MCF 10A (cell line): ENCODE measurements at regions not wholly inside any gene's neighbourhood (a gene's known extent, or its start where the extent isn't known, plus 50 kb on each side); places are given as distances from the start of the nearest gene placed in this dataset.

Source experiments
- BruUV-seq: library from RNA; stranded (reverse); fragments of 400-500 nt; replicated peaks from 2 replicates; lab custom pipeline; 2021; lab: Mats Ljungman, UMichigan
- CTCF ChIA-PET: fragments of 300-600 bp; sonication (Branson Sonifier 250); formaldehyde crosslinking; extraction: SDS; loops from one replicate; lab custom pipeline; 2021; ENCODE audit warnings: antibody characterized with exemption, inconsistent platforms; lab: Yijun Ruan, JAX
- POLR2A ChIA-PET: fragments of 300-600, 350-650 bp; sonication (Branson Sonifier 250); formaldehyde crosslinking; extraction: SDS; loops from one replicate; lab custom pipeline; 2020; ENCODE audit warnings: antibody characterized with exemption, inconsistent platforms; lab: Yijun Ruan, JAX
- DNase-seq: peaks from one replicate; pipeline ENCODE4 v3.0.0-alpha.2; 2018; ENCODE audit not compliant: unreplicated experiment
- H3K27ac Mint-ChIP-seq: one replicate; pipeline ENCODE4 v1.8.0; 2022; ENCODE audit warnings: mild to moderate bottlenecking, low read depth, mixed read lengths; ENCODE audit not compliant: unreplicated experiment
- H3K27me3 Mint-ChIP-seq: one replicate; pipeline ENCODE4 v1.8.0; 2022; ENCODE audit warnings: mixed read lengths; ENCODE audit not compliant: insufficient read depth, unreplicated experiment
- H3K36me3 Mint-ChIP-seq: one replicate; pipeline ENCODE4 v1.8.0; 2022; ENCODE audit warnings: mild to moderate bottlenecking, moderate library complexity, mixed read lengths; ENCODE audit not compliant: insufficient read depth, unreplicated experiment
- H3K4me1 Mint-ChIP-seq: one replicate; pipeline ENCODE4 v1.8.0; 2022; ENCODE audit warnings: mixed read lengths; ENCODE audit not compliant: insufficient read depth, unreplicated experiment
- H3K4me3 Mint-ChIP-seq: one replicate; pipeline ENCODE4 v1.8.0; 2022; ENCODE audit warnings: mild to moderate bottlenecking, moderate library complexity, mixed read lengths; ENCODE audit not compliant: unreplicated experiment
- H3K9me3 Mint-ChIP-seq: one replicate; pipeline ENCODE4 v1.8.0; 2022; ENCODE audit warnings: mixed read lengths; ENCODE audit not compliant: unreplicated experiment
- CTCF ChIP-seq: fragments of 200-600 bp; IDR thresholded peaks from one replicate; pipeline ENCODE4 v1.8.0; 2022; ENCODE audit warnings: antibody characterized with exemption, mild to moderate bottlenecking; ENCODE audit not compliant: unreplicated experiment
- intact Hi-C: fragments of 100-400 bp; cut with micrococcal nuclease; formaldehyde crosslinking; loops from 2 replicates; pipeline ENCODE4 v1.14.1; 2022

- H3K9me3 Mint-ChIP-seq = no peaks in the 10 kb centered on the region
- TF ChIP-seq CTCF = no peak
- DNase-seq = no peak
- no peak overlapping the region for H3K4me3 Mint-ChIP-seq
- POLR2A ChIA-PET = no interaction called here
- no peaks in the 10 kb centered on the region for H3K27me3 Mint-ChIP-seq
- BruUV-seq = no TSS peak
- intact Hi-C loops = no loop called here
- CTCF ChIA-PET = no interaction called here
- no peak overlapping the region for H3K27ac Mint-ChIP-seq
- no peaks in the 10 kb centered on the region for H3K4me1 Mint-ChIP-seq
- H3K36me3 Mint-ChIP-seq = no peaks in the 10 kb centered on the region
Observed at GRCh38 chr6:3619800-3620199, 131.7 kb downstream of the PXDC1 start.

GRCh38 chr6:3619201-3619600 is 132.3 kb downstream of the PXDC1 start:
- H3K4me3 Mint-ChIP-seq = no peak overlapping the region
- BruUV-seq = no TSS peak
- H3K36me3 Mint-ChIP-seq = no peaks in the 10 kb centered on the region
- H3K4me1 Mint-ChIP-seq = no peaks in the 10 kb centered on the region
- no peaks in the 10 kb centered on the region for H3K27me3 Mint-ChIP-seq
- H3K9me3 Mint-ChIP-seq = no peaks in the 10 kb centered on the region
- TF ChIP-seq CTCF = no peak
- CTCF ChIA-PET = no interaction called here
- POLR2A ChIA-PET = no interaction called here
- DNase-seq = no peak
- intact Hi-C loops = no loop called here
- no peak overlapping the region for H3K27ac Mint-ChIP-seq

- TF ChIP-seq CTCF = no peak
- H3K27ac Mint-ChIP-seq = no peak overlapping the region
- no peaks in the 10 kb centered on the region for H3K4me1 Mint-ChIP-seq
- intact Hi-C loops = no loop called here
- H3K27me3 Mint-ChIP-seq = no peaks in the 10 kb centered on the region
- POLR2A ChIA-PET = no interaction called here
- H3K4me3 Mint-ChIP-seq = no peak overlapping the region
- no TSS peak for BruUV-seq
- no peak for DNase-seq
- no peaks in the 10 kb centered on the region for H3K9me3 Mint-ChIP-seq
- CTCF ChIA-PET = no interaction called here
- no peaks in the 10 kb centered on the region for H3K36me3 Mint-ChIP-seq
Observed at GRCh38 chr6:3618642-3619041, 132.9 kb downstream of the PXDC1 start.

GRCh38 chr6:3617681-3618311 is 133.7 kb downstream of the PXDC1 start:
- Mint-ChIP-seq H3K9me3 (no peaks in the 10 kb centered on the region), H3K36me3 (no peaks in the 10 kb centered on the region), H3K27ac (no peak overlapping the region), H3K27me3 (no peaks in the 10 kb centered on the region), H3K4me1 (peaks cover 3% of the 10 kb centered on the region), H3K4me3 (no peak overlapping the region)
- POLR2A ChIA-PET = no interaction called here
- intact Hi-C loops = no loop called here
- CTCF ChIA-PET = no interaction called here
- DNase-seq = no peak
- TF ChIP-seq CTCF = no peak
- no TSS peak for BruUV-seq
